SK-N-SH (cell line): ENCODE measurements at regions not wholly inside any gene's neighbourhood (a gene's known extent, or its start where the extent isn't known, plus 50 kb on each side); places are given as distances from the start of the nearest gene placed in this dataset.

Experiments used
- EP300 ChIP-seq, 2 experiments: IDR thresholded peaks; 2 replicates each; pipeline versions ENCODE4 v1.4.0 to v1.6.1; 2012; ENCODE audit warnings: borderline replicate concordance in 1 of 2, low read depth in 1 of 2, low read length in 1 of 2
- EZH2phosphoT487 ChIP-seq: fragments of 200-600 bp; sonication (generic); IDR thresholded peaks from 2 replicates; pipeline ENCODE4 v1.6.1; 2017; ENCODE audit warnings: low read depth, mixed run types, mild to moderate bottlenecking, antibody characterized with exemption, moderate library complexity, borderline replicate concordance
- FOSL2 ChIP-seq: IDR thresholded peaks from 2 replicates; pipeline ENCODE4 v1.4.0; 2012; ENCODE audit warnings: low read depth, mild to moderate bottlenecking, moderate library complexity, borderline replicate concordance
- FOXM1 ChIP-seq: IDR thresholded peaks from 2 replicates; pipeline ENCODE4 v1.4.0; 2012; ENCODE audit warnings: low read depth, mild to moderate bottlenecking
- POLR2AphosphoS5 ChIP-seq: IDR thresholded peaks from 2 replicates; pipeline ENCODE4 v1.6.1; 2012; ENCODE audit warnings: low read depth, low read length
- TAF1 ChIP-seq: IDR thresholded peaks from 2 replicates; pipeline ENCODE4 v1.6.1; 2012; ENCODE audit warnings: low read depth, mild to moderate bottlenecking, low read length, moderate library complexity, borderline replicate concordance
- TCF12 ChIP-seq: IDR thresholded peaks from 2 replicates; pipeline ENCODE4 v1.4.0; 2012
- TF ChIP-seq, protein P1 (sequence below): fragments of 200-600 bp; sonication (generic); IDR thresholded peaks from 2 replicates; pipeline ENCODE4 v1.6.1; 2017; ENCODE audit warnings: antibody characterized with exemption, mild to moderate bottlenecking, moderate library complexity
- TF ChIP-seq, protein P2 (sequence below): IDR thresholded peaks from 2 replicates; pipeline ENCODE4 v1.6.1; 2012; ENCODE audit warnings: mild to moderate bottlenecking, low read depth, low read length, moderate library complexity

GRCh38 chr12:91252341-91252740 lies 69.7 kb upstream of the DCN start:
- TF ChIP-seq, protein P1, sequence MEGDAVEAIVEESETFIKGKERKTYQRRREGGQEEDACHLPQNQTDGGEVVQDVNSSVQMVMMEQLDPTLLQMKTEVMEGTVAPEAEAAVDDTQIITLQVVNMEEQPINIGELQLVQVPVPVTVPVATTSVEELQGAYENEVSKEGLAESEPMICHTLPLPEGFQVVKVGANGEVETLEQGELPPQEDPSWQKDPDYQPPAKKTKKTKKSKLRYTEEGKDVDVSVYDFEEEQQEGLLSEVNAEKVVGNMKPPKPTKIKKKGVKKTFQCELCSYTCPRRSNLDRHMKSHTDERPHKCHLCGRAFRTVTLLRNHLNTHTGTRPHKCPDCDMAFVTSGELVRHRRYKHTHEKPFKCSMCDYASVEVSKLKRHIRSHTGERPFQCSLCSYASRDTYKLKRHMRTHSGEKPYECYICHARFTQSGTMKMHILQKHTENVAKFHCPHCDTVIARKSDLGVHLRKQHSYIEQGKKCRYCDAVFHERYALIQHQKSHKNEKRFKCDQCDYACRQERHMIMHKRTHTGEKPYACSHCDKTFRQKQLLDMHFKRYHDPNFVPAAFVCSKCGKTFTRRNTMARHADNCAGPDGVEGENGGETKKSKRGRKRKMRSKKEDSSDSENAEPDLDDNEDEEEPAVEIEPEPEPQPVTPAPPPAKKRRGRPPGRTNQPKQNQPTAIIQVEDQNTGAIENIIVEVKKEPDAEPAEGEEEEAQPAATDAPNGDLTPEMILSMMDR = no peak
- TF ChIP-seq POLR2AphosphoS5 (no peak), TCF12 (no peak), FOXM1 (no peak), EP300 (IDR thresholded peaks at IDR 0.05; ENCODE audit: borderline replicate concordance in 1 of 2, low read depth in 1 of 2, low read length in 1 of 2) (no peak), TAF1 (no peak), FOSL2 (no peak), EZH2phosphoT487 (no peak)
- TF ChIP-seq, protein P2, sequence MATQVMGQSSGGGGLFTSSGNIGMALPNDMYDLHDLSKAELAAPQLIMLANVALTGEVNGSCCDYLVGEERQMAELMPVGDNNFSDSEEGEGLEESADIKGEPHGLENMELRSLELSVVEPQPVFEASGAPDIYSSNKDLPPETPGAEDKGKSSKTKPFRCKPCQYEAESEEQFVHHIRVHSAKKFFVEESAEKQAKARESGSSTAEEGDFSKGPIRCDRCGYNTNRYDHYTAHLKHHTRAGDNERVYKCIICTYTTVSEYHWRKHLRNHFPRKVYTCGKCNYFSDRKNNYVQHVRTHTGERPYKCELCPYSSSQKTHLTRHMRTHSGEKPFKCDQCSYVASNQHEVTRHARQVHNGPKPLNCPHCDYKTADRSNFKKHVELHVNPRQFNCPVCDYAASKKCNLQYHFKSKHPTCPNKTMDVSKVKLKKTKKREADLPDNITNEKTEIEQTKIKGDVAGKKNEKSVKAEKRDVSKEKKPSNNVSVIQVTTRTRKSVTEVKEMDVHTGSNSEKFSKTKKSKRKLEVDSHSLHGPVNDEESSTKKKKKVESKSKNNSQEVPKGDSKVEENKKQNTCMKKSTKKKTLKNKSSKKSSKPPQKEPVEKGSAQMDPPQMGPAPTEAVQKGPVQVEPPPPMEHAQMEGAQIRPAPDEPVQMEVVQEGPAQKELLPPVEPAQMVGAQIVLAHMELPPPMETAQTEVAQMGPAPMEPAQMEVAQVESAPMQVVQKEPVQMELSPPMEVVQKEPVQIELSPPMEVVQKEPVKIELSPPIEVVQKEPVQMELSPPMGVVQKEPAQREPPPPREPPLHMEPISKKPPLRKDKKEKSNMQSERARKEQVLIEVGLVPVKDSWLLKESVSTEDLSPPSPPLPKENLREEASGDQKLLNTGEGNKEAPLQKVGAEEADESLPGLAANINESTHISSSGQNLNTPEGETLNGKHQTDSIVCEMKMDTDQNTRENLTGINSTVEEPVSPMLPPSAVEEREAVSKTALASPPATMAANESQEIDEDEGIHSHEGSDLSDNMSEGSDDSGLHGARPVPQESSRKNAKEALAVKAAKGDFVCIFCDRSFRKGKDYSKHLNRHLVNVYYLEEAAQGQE = no peak
